ENCODE measurements at regions not wholly inside any gene's neighbourhood (a gene's known extent, or its start where the extent isn't known, plus 50 kb on each side); places are given as distances from the start of the nearest gene placed in this dataset.

- no peak for TF ChIP-seq CTCF (conservative IDR thresholded peaks at IDR 0.05; ENCODE audit: low read depth, low read length)
- no peak for TF ChIP-seq EZH2 (IDR thresholded peaks at IDR 0.05; ENCODE audit: borderline replicate concordance, low read depth, low read length, poor library complexity, severe bottlenecking)
Observed at GRCh38 chr22:22731374-22731676, 86.9 kb downstream of the GGTLC2 start.

Measured in A673 (cell line).